ENCODE measurements at regions not wholly inside any gene's neighbourhood (a gene's known extent, or its start where the extent isn't known, plus 50 kb on each side); places are given as distances from the start of the nearest gene placed in this dataset.

DNA sequence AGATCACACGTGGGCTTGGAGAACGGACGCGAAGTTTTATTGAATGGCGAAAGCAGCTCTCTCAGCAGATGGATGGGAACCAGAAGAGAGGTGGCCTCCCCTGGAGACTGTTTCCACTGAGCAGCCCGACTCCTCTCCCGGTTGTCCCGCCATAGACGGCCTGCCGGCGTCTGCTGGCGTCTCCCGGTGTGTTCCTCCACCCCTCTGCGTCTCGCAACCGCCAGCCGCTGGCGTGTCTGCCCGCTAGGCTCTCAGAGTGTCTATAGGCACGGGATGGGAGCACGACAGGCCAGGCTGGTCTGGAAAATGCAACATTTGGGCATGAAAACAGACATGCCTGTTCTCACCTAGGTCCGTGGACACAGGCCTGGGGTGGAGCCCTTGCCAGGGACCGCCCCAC is 366.7 kb upstream of the SOX11 start:
- TF ChIP-seq CTCF (IDR thresholded peaks at IDR 0.05): no peak
- no peak for TF ChIP-seq POLR2A (IDR thresholded peaks at IDR 0.05)
